ENCODE measurements at regions not wholly inside any gene's neighbourhood (a gene's known extent, or its start where the extent isn't known, plus 50 kb on each side); places are given as distances from the start of the nearest gene placed in this dataset.
"Not testable (repeated sequence)": the region's sequence is repeated elsewhere in the genome, so short reads cannot be mapped to it uniquely, and the experiment has no call there.

DNA sequence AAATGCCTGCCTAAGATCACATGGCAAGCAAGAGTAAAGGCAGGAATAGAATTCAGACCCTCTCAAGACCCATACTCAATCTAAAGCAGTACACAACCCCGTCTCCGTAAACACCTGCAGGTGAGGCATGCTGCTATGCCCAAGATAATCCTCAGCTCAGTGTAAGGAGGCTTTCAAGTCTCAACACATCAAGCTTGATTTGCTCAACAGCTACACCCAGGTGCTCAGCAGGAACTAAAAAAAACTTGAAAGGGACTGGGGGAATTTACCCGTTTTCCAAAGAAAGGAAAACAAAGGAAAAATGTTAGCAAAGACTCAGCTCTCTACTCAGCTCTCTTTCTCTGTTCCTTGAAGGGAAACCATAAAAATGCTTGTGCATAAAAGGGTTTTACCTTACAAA, 301.8 kb downstream of the C1D start:
- Histone ChIP-seq H3K36me3 (ENCODE audit: insufficient read depth) (no peaks in the 10 kb centered on the region), H3K4me1 (ENCODE audit: insufficient read depth) (no peaks in the 10 kb centered on the region), H3K4me3 (ENCODE audit: low read depth, low read length) (no peak overlapping the region), H3K27ac (ENCODE audit: low read depth) (no peak overlapping the region)
- no peak for DNase-seq (ENCODE audit: extremely low spot score)
- WGBS, result 71% methylated on average over 3 of the region's 3 CpGs

DNA sequence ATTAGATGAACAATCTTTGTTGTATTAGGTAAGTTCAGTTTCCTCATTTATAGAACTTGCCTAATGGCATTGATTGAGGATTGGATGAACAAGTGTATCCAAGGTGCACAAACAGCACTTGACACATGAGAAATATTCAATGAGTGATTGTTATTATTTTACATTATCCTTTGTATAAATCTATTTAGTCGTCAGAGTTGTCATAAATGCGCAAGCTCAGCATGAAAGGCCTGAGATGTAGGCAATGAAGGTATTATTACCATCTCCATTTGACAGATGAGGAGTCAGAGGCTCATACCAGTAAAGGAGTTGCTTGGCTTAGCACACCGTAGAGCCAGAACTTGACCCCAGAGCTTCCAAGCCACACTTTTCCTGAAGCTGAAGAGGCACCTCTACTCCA, 291.4 kb downstream of the C1D start:
- no peak for DNase-seq (ENCODE audit: extremely low spot score)
- Histone ChIP-seq H3K36me3 (ENCODE audit: insufficient read depth) (no peaks in the 10 kb centered on the region), H3K27ac (ENCODE audit: low read depth) (no peak overlapping the region), H3K4me3 (ENCODE audit: low read depth, low read length) (no peak overlapping the region), H3K4me1 (ENCODE audit: insufficient read depth) (no peaks in the 10 kb centered on the region)
- WGBS, result 97% methylated on average over 3 of the region's 3 CpGs

GRCh38 chr2:67772216-67773170, 290.3 kb downstream of the C1D start:
- Histone ChIP-seq H3K27ac (ENCODE audit: low read depth) (no peak overlapping the region), H3K4me3 (ENCODE audit: low read depth, low read length) (no peak overlapping the region), H3K36me3 (ENCODE audit: insufficient read depth) (no peaks in the 10 kb centered on the region), H3K4me1 (ENCODE audit: insufficient read depth) (no peaks in the 10 kb centered on the region)
- 51% methylated on average over 9 of the region's 9 CpGs for WGBS
- no peak for DNase-seq (ENCODE audit: extremely low spot score)

DNA sequence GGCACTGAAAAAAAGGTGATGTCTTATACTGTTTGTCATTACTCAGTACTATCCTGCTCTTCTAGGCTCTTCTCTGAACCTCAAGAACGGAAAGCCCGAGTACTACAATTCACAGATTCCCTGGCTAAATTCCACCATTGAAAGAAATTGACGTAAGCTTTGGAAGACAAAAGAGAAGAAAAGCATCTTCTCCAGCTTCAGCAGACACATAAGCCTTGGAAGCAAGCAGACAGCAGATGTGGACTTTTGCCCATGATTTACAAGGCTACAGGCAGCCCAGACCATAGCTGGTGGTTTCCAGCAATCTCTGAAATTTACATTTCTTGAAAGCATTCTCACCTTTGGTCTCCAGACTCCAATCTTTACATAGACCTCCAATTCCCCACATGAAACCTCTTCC, 289.0 kb downstream of the C1D start:
- DNase-seq (ENCODE audit: extremely low spot score), result no peak

GRCh38 chr2:67776276-67776675, 286.5 kb downstream of the C1D start:
- Histone ChIP-seq H3K27ac (ENCODE audit: low read depth) (no peak overlapping the region), H3K4me3 (ENCODE audit: low read depth, low read length) (no peak overlapping the region), H3K36me3 (ENCODE audit: insufficient read depth) (no peaks in the 10 kb centered on the region), H3K4me1 (ENCODE audit: insufficient read depth) (no peaks in the 10 kb centered on the region)
- no peak for DNase-seq (ENCODE audit: extremely low spot score)
- 72% methylated on average over 2 of the region's 2 CpGs for WGBS

More for the DNA sequence above, 289.0 kb downstream of the C1D start:
- Histone ChIP-seq H3K4me1 (ENCODE audit: insufficient read depth) (no peaks in the 10 kb centered on the region), H3K4me3 (ENCODE audit: low read depth, low read length) (no peak overlapping the region), H3K36me3 (ENCODE audit: insufficient read depth) (no peaks in the 10 kb centered on the region), H3K27ac (ENCODE audit: low read depth) (no peak overlapping the region)
- WGBS, result 76% methylated on average over 3 of the region's 3 CpGs

DNA sequence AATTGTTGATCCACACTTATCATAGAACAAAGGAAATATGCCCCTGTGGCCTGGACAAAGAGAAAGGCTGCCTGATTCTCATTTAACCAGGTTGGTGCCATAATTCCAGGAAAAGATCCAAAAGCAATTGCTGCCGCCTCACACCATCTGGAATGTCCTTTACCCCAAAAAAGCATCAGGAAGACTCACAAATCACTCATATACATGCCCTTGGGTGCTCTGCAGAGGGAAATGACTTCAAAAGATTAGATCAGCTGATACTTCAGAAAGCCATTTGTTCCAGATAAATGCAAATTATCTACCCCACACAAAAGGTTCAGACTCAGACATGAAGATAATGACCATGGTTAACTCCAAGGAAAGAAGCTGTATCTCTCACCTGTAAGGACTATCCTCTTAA, 285.8 kb downstream of the C1D start:
- WGBS, result 89% methylated on average over 1 of the region's 1 CpG
- DNase-seq (ENCODE audit: extremely low spot score), result no peak
- no peaks in the 10 kb centered on the region for H3K36me3 ChIP-seq (ENCODE audit: insufficient read depth)

GRCh38 chr2:67777836-67778429, 284.9 kb downstream of the C1D start:
- Histone ChIP-seq H3K27ac (ENCODE audit: low read depth) (no peak overlapping the region), H3K4me1 (ENCODE audit: insufficient read depth) (no peaks in the 10 kb centered on the region), H3K4me3 (ENCODE audit: low read depth, low read length) (no peak overlapping the region), H3K36me3 (ENCODE audit: insufficient read depth) (no peaks in the 10 kb centered on the region)
- DNase-seq (ENCODE audit: extremely low spot score), result no peak
- 90% methylated on average over 1 of the region's 1 CpG for WGBS

More for the DNA sequence above, 285.8 kb downstream of the C1D start:
- H3K27ac ChIP-seq (ENCODE audit: low read depth), result no peak overlapping the region
- no peaks in the 10 kb centered on the region for H3K4me1 ChIP-seq (ENCODE audit: insufficient read depth)
- no peak overlapping the region for H3K4me3 ChIP-seq (ENCODE audit: low read depth, low read length)

DNA sequence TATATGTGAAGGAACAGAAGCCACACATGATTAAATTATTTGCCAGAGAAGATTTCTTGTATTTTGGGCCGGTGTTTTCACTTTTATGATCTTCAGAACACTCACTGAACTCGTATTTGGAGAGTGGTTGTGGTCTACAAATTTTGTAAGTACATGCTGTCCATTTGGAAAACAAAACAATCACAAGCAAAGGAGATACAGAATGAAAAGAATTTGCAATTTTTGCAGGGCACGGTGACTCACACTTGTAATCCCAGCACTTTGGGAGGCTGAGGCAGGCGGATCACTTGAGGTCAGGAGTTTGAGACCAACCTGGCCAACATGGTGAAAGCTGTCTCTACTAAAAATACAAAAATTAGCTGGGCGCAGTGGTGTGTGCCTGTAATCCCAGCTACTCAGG, 282.0 kb downstream of the C1D start:
- not testable (repeated sequence) for H3K27ac ChIP-seq (ENCODE audit: low read depth); H3K4me1 ChIP-seq (ENCODE audit: insufficient read depth); H3K4me3 ChIP-seq (ENCODE audit: low read depth, low read length); H3K36me3 ChIP-seq (ENCODE audit: insufficient read depth); DNase-seq (ENCODE audit: extremely low spot score)
- WGBS, result 77% methylated on average over 5 of the region's 5 CpGs

GRCh38 chr2:67782443-67782842, 280.4 kb downstream of the C1D start:
- Histone ChIP-seq H3K4me1 (ENCODE audit: insufficient read depth) (no peaks in the 10 kb centered on the region), H3K36me3 (ENCODE audit: insufficient read depth) (no peaks in the 10 kb centered on the region), H3K27ac (ENCODE audit: low read depth) (no peak overlapping the region), H3K4me3 (ENCODE audit: low read depth, low read length) (no peak overlapping the region)
- 40% methylated on average over 4 of the region's 4 CpGs for WGBS
- DNase-seq (ENCODE audit: extremely low spot score), result no peak

DNA sequence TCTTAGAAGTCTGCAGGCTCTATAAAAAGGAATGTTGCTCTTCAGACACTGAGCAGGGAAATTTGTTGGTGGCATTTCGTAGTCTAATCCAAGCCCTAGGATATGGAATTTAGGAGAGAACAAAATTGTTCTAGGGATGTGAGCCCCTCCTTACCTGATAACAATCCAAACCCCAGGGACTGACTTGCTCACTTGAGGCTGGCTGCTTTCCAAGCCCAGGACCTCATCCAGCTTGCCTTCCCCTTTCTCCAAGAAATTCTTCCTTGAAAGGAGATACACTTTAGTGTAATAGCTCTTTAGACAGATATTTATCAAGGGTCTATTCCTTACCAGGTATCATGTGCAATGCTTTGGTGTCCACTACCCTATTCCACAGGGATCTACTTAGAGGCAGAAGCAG, 279.8 kb downstream of the C1D start:
- no peaks in the 10 kb centered on the region for H3K36me3 ChIP-seq (ENCODE audit: insufficient read depth)
- no peaks in the 10 kb centered on the region for H3K4me1 ChIP-seq (ENCODE audit: insufficient read depth)
- no peak overlapping the region for H3K4me3 ChIP-seq (ENCODE audit: low read depth, low read length)
- no peak for DNase-seq (ENCODE audit: extremely low spot score)
- no peak overlapping the region for H3K27ac ChIP-seq (ENCODE audit: low read depth)
- 81% methylated on average over 1 of the region's 1 CpG for WGBS

DNA sequence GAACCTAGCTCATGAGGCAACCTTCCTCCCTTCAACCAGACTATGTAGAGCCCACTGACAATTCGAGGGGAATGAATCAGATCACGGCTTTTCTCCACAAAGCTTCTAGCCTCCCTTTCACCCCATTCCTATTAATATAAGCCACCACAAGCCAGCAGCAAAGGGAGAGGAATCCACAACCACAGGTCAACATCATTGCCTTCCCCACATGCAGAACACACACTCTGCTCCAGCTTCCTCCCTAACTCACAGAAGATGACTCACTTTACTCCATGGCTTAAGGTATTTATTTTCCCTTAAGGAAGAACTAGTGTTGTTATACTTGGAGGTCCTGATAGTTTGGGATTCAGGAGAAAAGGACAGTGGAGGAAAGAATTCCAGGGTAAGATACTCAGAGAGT, 272.2 kb downstream of the C1D start:
- H3K4me1 ChIP-seq (ENCODE audit: insufficient read depth), result no peaks in the 10 kb centered on the region
- WGBS, result 79% methylated on average over 2 of the region's 2 CpGs

GRCh38 chr2:67792191-67792590, 270.6 kb downstream of the C1D start:
- DNase-seq (ENCODE audit: extremely low spot score), result no peak
- H3K36me3 ChIP-seq (ENCODE audit: insufficient read depth), result no peaks in the 10 kb centered on the region
- H3K4me1 ChIP-seq (ENCODE audit: insufficient read depth), result no peaks in the 10 kb centered on the region
- no peak overlapping the region for H3K4me3 ChIP-seq (ENCODE audit: low read depth, low read length)
- no peak overlapping the region for H3K27ac ChIP-seq (ENCODE audit: low read depth)
- 40% methylated on average over 4 of the region's 4 CpGs for WGBS

More for the DNA sequence above, 272.2 kb downstream of the C1D start:
- no peaks in the 10 kb centered on the region for H3K36me3 ChIP-seq (ENCODE audit: insufficient read depth)
- H3K27ac ChIP-seq (ENCODE audit: low read depth), result no peak overlapping the region
- no peak overlapping the region for H3K4me3 ChIP-seq (ENCODE audit: low read depth, low read length)
- no peak for DNase-seq (ENCODE audit: extremely low spot score)

DNA sequence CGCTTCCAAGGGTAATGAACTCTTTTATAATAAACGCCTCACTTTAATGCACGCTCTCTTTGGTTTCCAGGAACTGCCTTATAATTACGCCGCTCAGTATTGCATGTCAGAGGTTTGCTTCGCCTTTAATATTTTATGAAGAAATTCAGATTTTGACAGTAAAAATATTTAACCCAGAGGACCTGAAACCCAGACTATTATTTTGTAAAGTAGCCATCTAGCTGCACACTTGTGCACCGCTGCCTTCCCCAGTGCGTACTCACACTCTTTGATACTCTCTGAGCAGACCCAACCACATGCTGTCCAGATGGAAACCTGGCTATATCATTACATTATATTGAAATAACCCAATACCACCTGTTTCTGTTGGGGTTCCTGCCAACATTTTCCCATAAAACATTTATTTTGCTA, 270.1 kb downstream of the C1D start:
- no peak for DNase-seq (ENCODE audit: extremely low spot score)
- WGBS, result 70% methylated on average over 8 of the region's 8 CpGs

More for the DNA sequence above, 270.1 kb downstream of the C1D start:
- no peak overlapping the region for H3K27ac ChIP-seq (ENCODE audit: low read depth)
- H3K4me3 ChIP-seq (ENCODE audit: low read depth, low read length), result no peak overlapping the region
- no peaks in the 10 kb centered on the region for H3K36me3 ChIP-seq (ENCODE audit: insufficient read depth)
- peaks cover 1% of the 10 kb centered on the region for H3K4me1 ChIP-seq (ENCODE audit: insufficient read depth)
